ENCODE measurements at regions not wholly inside any gene's neighbourhood (a gene's known extent, or its start where the extent isn't known, plus 50 kb on each side); places are given as distances from the start of the nearest gene placed in this dataset.
"Not testable (repeated sequence)": the region's sequence is repeated elsewhere in the genome, so short reads cannot be mapped to it uniquely, and the experiment has no call there.

- Histone ChIP-seq H3K4me3 (ENCODE audit: low read depth in 1 of 2, low read length in 1 of 2) (no peak overlapping the region), H3K36me3 (no peaks in the 10 kb centered on the region), H3K27ac (no peak overlapping the region), H3K9me3 (no peaks in the 10 kb centered on the region), H3K27me3 (no peaks in the 10 kb centered on the region), H3K4me1 (ENCODE audit: control insufficient read depth in 1 of 2, insufficient read depth in 1 of 2, low read depth in 1 of 2, low read length in 1 of 2) (no peaks in the 10 kb centered on the region)
- TF ChIP-seq CTCF (IDR thresholded peaks at IDR 0.05) = no peak
Measured at GRCh38 chr7:81267508-81267907, 348.7 kb upstream of the SEMA3C start.

- Histone ChIP-seq H3K27ac (no peak overlapping the region), H3K4me3 (ENCODE audit: low read depth in 1 of 2, low read length in 1 of 2) (no peak overlapping the region), H3K36me3 (no peaks in the 10 kb centered on the region), H3K27me3 (no peaks in the 10 kb centered on the region), H3K4me1 (ENCODE audit: control insufficient read depth in 1 of 2, insufficient read depth in 1 of 2, low read depth in 1 of 2, low read length in 1 of 2) (no peaks in the 10 kb centered on the region), H3K9me3 (no peaks in the 10 kb centered on the region)
- TF ChIP-seq CTCF (IDR thresholded peaks at IDR 0.05) = no peak
Measured at GRCh38 chr7:81264116-81264515, 345.3 kb upstream of the SEMA3C start.

- no peak for TF ChIP-seq CTCF (IDR thresholded peaks at IDR 0.05)
Measured at GRCh38 chr7:81260152-81260551, 341.3 kb upstream of the SEMA3C start.

GRCh38 chr7:81256991-81257390 is 338.1 kb upstream of the SEMA3C start:
- no peaks in the 10 kb centered on the region for H3K4me1 ChIP-seq (ENCODE audit: control insufficient read depth in 1 of 2, insufficient read depth in 1 of 2, low read depth in 1 of 2, low read length in 1 of 2)
- H3K9me3 ChIP-seq = no peaks in the 10 kb centered on the region
- H3K27ac ChIP-seq = no peak overlapping the region
- no peaks in the 10 kb centered on the region for H3K27me3 ChIP-seq
- H3K36me3 ChIP-seq = no peaks in the 10 kb centered on the region
- no peak for TF ChIP-seq CTCF (IDR thresholded peaks at IDR 0.05)
- H3K4me3 ChIP-seq (ENCODE audit: low read depth in 1 of 2, low read length in 1 of 2) = no peak overlapping the region

More at GRCh38 chr7:81260152-81260551, 341.3 kb upstream of the SEMA3C start:
- H3K9me3 ChIP-seq = no peaks in the 10 kb centered on the region
- no peak overlapping the region for H3K4me3 ChIP-seq (ENCODE audit: low read depth in 1 of 2, low read length in 1 of 2)
- no peak overlapping the region for H3K27ac ChIP-seq
- no peaks in the 10 kb centered on the region for H3K27me3 ChIP-seq
- H3K4me1 ChIP-seq (ENCODE audit: control insufficient read depth in 1 of 2, insufficient read depth in 1 of 2, low read depth in 1 of 2, low read length in 1 of 2) = no peaks in the 10 kb centered on the region
- H3K36me3 ChIP-seq = no peaks in the 10 kb centered on the region

GRCh38 chr7:81248420-81248819 is 329.6 kb upstream of the SEMA3C start:
- H3K9me3 ChIP-seq = no peaks in the 10 kb centered on the region
- no peaks in the 10 kb centered on the region for H3K4me1 ChIP-seq (ENCODE audit: control insufficient read depth in 1 of 2, insufficient read depth in 1 of 2, low read depth in 1 of 2, low read length in 1 of 2)
- H3K4me3 ChIP-seq (ENCODE audit: low read depth in 1 of 2, low read length in 1 of 2) = no peak overlapping the region
- no peaks in the 10 kb centered on the region for H3K36me3 ChIP-seq
- H3K27me3 ChIP-seq = no peaks in the 10 kb centered on the region
- no peak overlapping the region for H3K27ac ChIP-seq
- no peak for TF ChIP-seq CTCF (IDR thresholded peaks at IDR 0.05)

GRCh38 chr7:81247364-81247763 is 328.5 kb upstream of the SEMA3C start:
- H3K9me3 ChIP-seq; H3K4me3 ChIP-seq (ENCODE audit: low read depth in 1 of 2, low read length in 1 of 2); H3K27ac ChIP-seq; H3K27me3 ChIP-seq; H3K36me3 ChIP-seq; H3K4me1 ChIP-seq (ENCODE audit: control insufficient read depth in 1 of 2, insufficient read depth in 1 of 2, low read depth in 1 of 2, low read length in 1 of 2): not testable (repeated sequence)

Data from neutrophil (primary cell).